Stimulated activated effector memory CD8-positive, alpha-beta T cell treated with anti-CD3 and anti-CD28 coated beads, Interleukin-12 subunit alpha, Interleukin-12 subunit beta, amount 100 ng/mL, for 72 hours (primary cell): ENCODE measurements at regions not wholly inside any gene's neighbourhood (a gene's known extent, or its start where the extent isn't known, plus 50 kb on each side); places are given as distances from the start of the nearest gene placed in this dataset.
"Not testable (repeated sequence)": the region's sequence is repeated elsewhere in the genome, so short reads cannot be mapped to it uniquely, and the experiment has no call there.

Experiments used
- ATAC-seq: fragments of 150-1000 bp; cut with Tn5 transposase; 2 replicates; pipeline ENCODE4 v1.10.0; 2021
- DNase-seq, 2 donors: peaks; one replicate each; pipeline ENCODE4 v3.0.0; 2021 to 2022; ENCODE audit warnings: low spot score in 2 of 2
- H3K27ac Mint-ChIP-seq: one replicate; pipeline ENCODE4 v1.8.0; 2022; ENCODE audit warnings: mild to moderate bottlenecking, mixed read lengths
- H3K36me3 Mint-ChIP-seq: one replicate; pipeline ENCODE4 v1.8.0; 2022; ENCODE audit warnings: mild to moderate bottlenecking, mixed read lengths
- H3K4me1 Mint-ChIP-seq: one replicate; pipeline ENCODE4 v1.8.0; 2022; ENCODE audit warnings: mixed read lengths
- H3K4me3 Mint-ChIP-seq: one replicate; pipeline ENCODE4 v1.8.0; 2022; ENCODE audit warnings: mild to moderate bottlenecking, mixed read lengths
- H3K9me3 Mint-ChIP-seq: one replicate; pipeline ENCODE4 v1.8.0; 2022; ENCODE audit warnings: mixed read lengths

DNA sequence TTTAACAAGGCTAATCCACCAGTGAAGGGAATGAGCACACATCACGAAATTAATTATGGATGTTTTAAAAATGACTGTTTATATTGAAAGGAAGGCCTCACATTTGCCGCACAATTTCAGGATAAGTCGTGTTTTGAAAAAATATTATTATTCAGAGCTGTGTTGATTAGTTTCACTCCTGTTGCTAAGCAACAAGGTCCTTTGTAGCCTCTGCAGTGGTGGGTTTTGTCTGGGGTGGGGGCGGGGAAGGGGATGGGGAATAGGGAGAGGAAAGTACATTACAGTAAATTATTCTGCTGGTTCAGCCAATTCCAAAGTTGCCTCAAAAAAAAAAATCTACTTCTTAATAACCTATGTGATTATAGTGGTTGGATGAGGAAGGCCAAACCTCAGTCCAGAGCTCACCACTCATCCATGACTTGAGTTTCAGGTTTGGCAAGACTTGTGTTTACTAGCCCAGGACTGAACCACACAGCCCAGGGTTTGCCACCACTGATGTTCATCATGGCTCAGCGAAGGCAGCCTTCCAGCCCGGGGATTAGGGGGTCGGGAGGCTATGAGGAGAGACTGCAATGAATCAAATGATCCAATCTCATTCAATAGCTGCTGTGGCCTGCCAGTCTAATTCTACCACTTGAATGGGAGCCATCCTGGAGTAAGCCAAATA lies 162.5 kb upstream of the ATP6AP2 start:
- H3K27ac Mint-ChIP-seq = no peak overlapping the region

DNA sequence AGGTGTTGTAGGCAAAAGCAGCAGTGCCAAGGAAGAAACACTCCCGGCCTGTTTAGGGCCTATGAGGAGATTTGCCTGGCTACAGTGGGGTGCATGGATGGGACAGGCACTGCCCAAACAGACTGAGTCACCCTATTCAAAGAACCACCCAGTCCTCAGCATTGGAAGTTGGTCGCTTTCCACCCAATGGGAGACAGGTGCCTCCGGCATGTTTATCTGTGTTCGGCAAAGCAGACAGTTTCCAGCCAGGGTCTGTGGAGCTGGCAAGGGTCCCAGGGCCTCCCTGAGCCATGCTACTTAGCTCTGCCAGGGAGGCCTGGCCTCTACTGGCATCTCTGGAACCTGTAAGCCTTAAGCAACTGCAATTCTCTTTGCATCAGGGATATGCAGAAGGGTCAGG lies 165.1 kb upstream of the ATP6AP2 start:
- ATAC-seq (no peak), DNase-seq (no peak)
- Mint-ChIP-seq H3K36me3 (no peaks in the 10 kb centered on the region), H3K9me3 (no peaks in the 10 kb centered on the region), H3K27ac (no peak overlapping the region), H3K4me3 (no peak overlapping the region), H3K4me1 (peaks cover 11% of the 10 kb centered on the region)

More for the DNA sequence above, 162.5 kb upstream of the ATP6AP2 start:
- Mint-ChIP-seq H3K9me3 (no peaks in the 10 kb centered on the region), H3K4me3 (no peak overlapping the region), H3K36me3 (no peaks in the 10 kb centered on the region), H3K4me1 (peaks cover 17% of the 10 kb centered on the region)
- no peak for DNase-seq
- peak; percentile 66 for ATAC-seq

DNA sequence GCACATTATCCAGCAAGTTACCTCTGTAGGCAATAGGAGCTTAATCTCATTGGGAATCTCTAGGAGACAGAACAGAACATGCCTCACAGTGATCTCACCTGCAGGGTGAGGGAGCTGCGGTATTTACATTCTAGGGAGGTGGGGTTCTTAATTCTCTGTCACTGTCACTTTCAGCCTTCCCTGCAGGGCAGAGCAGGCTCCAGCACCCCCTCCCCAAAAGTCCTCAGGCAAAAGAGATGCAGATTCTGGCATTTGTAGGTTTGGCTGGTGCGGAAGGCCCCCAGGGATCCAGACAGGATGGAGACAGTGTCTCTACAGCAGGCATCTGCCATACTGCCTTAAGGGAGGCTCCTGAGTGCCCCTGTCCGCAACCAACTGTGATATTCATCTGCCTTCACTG lies 166.4 kb upstream of the ATP6AP2 start:
- ATAC-seq (no peak), DNase-seq (no peak)
- H3K4me1 Mint-ChIP-seq = peaks cover 9% of the 10 kb centered on the region
- no peaks in the 10 kb centered on the region for H3K9me3 Mint-ChIP-seq
- no peak overlapping the region for H3K27ac Mint-ChIP-seq
- H3K4me3 Mint-ChIP-seq = no peak overlapping the region
- no peaks in the 10 kb centered on the region for H3K36me3 Mint-ChIP-seq

DNA sequence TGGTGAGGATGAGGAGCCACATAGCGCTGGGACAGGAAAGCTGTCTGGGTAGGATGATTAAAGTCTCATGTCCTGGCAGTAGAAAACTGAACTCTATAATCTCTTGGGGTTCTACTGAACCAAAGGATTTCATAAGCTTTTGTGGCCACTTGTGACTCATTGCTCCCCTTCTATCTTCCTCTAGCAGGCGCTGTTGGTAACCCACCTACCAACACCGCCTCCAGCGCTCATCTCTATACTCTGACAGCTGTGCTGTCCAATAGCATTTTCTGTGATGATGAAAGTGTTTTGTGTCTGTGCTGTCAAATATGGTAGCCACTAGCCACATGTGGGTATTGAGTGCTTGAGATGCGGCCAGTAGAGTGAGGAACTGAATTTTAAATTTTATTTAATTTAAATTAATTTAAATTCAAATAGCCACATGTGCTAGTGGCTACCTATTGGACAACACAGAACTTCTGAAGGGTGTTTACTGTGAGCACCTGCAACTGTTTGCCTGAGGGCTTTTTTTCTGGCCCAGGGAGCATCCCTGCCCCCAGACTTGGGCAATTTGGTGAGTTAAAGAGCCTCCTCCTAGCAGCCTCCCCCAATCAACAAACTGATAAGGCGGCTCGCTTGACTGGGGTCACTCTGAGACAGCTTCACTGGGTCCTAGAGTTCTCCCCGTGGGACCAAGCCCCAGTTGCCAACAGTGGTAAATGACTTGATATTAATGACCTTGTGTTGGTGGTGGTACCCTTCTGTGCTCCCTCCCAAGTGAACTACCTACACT lies 169.2 kb upstream of the ATP6AP2 start:
- H3K36me3 Mint-ChIP-seq = no peaks in the 10 kb centered on the region
- no peak overlapping the region for H3K27ac Mint-ChIP-seq
- no peak for DNase-seq
- H3K4me1 Mint-ChIP-seq = no peaks in the 10 kb centered on the region
- no peak overlapping the region for H3K4me3 Mint-ChIP-seq
- H3K9me3 Mint-ChIP-seq = peaks cover 3% of the 10 kb centered on the region
- peak; percentile 59 for ATAC-seq

DNA sequence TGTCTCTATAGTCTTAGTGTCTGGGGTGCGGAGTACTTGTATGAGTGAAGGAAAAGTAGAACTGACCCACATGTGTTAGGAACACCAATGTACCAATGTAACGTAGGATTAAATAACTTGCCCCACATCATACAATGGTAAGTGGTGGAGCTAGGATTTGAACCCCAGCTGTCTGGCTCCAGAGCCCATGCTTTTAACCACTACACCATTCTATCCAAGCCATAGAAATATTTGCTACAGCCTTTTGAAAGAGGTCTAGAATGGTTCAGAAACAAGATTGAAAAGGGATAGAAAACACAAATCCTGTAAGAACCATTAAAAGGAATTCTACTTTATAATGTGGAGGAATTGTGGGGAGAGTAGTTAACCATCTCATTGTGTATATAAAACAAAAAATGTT lies 169.9 kb upstream of the ATP6AP2 start:
- no peak for ATAC-seq
- Mint-ChIP-seq H3K4me1 (no peaks in the 10 kb centered on the region), H3K27ac (no peak overlapping the region), H3K9me3 (peaks cover 3% of the 10 kb centered on the region), H3K36me3 (no peaks in the 10 kb centered on the region), H3K4me3 (no peak overlapping the region)
- DNase-seq = no peak

DNA sequence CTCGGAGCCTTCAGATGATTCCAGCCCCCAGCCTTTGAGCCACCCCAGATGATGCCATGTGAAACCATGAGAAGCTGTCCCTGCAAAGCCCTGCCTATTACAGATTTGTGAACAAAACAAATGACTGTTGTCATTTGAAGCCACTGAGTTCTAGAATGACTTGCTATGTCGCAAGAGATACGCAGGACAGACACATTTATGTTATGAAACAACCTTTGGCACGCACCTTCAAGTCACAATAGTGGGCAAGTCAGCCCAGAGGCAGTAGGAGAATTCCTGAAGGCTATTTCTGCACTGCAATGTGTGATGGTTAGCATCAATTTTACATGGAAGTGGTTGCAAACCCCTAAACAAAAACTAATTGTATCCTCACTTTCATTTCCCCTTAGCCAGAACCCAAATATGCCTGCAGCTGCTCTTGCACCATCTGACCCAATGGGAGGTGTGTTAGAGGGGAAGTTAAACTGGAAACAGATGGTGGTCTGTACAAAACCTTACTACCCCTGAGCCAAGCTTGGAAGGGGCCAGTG lies 174.4 kb upstream of the ATP6AP2 start:
- H3K4me3 Mint-ChIP-seq = no peak overlapping the region
- H3K27ac Mint-ChIP-seq = no peak overlapping the region
- no peaks in the 10 kb centered on the region for H3K36me3 Mint-ChIP-seq
- peaks cover 3% of the 10 kb centered on the region for H3K9me3 Mint-ChIP-seq
- ATAC-seq = peak; percentile 62
- no peaks in the 10 kb centered on the region for H3K4me1 Mint-ChIP-seq
- DNase-seq = no peak

DNA sequence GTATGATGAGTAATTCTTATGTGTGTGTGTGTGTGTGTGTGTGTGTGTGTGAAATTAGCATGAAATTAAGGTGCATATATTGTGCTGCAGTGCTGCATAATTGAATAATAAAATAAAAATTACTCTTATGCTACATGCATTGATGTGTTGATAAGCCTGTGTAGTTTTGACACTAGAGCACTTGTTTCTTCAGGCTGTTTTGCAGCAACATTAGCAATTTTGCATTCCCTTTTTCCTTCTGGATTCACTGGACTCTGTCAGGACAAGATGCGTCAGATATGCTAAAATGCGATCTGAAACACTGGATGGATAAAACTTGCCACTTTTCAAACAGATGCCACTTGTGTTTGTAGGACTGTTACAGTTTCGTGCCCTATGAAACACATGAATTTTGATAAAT lies 175.4 kb upstream of the ATP6AP2 start:
- Mint-ChIP-seq H3K4me1 (no peaks in the 10 kb centered on the region), H3K27ac (no peak overlapping the region), H3K9me3 (peaks cover 3% of the 10 kb centered on the region), H3K4me3 (no peak overlapping the region), H3K36me3 (no peaks in the 10 kb centered on the region)
- DNase-seq = no peak
- no peak for ATAC-seq

DNA sequence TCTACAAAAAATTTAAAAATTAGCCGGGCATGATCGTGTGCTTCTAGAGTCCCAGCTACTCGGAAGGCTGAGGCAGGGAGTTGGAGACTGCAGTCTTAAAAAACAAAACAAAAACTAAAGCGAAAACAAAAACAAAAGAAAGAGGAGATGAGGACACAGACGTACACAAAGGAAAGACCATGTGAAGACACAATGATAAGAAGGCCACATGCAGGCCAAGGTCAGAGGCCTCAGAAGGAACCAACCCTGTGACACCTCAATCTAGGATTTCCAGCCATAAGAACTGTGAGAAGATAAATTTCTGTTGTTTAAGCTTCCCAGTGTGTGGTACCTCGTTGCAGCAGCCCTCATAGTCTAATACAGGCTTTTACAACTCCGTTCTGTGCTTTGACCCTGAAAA lies 177.0 kb upstream of the ATP6AP2 start:
- H3K4me1 Mint-ChIP-seq = no peaks in the 10 kb centered on the region
- H3K27ac Mint-ChIP-seq = no peak overlapping the region
- ATAC-seq = no peak
- no peak for DNase-seq
- no peak overlapping the region for H3K4me3 Mint-ChIP-seq
- peaks cover 3% of the 10 kb centered on the region for H3K9me3 Mint-ChIP-seq
- H3K36me3 Mint-ChIP-seq = no peaks in the 10 kb centered on the region

DNA sequence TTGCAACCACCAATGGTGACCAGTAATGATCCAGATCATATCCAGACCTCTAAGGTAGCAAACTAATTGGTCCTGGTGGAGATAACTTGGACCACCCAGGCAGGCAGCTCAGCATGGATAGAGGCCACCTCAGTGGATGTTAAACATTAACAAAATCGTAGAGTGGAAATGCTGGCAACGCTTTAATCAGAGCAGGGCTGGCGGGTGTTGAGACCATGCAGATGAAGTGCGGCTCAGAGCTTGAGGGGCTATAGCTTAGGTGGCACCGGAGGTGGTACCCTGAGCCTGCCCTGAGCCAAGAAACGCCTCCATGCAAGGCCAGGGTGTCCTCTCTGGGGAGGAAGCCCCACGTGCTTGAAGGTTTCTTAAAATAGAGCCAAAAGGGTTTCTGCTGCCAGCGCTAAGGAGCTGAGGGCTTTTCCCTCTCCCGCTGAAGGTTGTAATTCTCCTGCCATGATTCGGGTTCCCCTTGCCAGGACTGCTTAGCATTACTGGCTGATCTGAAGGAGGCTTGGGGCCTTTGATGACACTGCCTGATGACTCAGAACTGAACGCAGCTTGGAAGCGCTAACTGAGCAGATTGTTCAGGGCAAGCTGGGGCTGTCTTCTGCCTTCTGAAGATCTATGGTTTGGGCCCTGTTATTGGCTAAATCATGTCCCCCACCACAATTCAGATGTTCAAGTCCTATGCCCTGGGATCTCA lies 177.8 kb upstream of the ATP6AP2 start:
- no peak for DNase-seq
- H3K36me3 Mint-ChIP-seq = no peaks in the 10 kb centered on the region

DNA sequence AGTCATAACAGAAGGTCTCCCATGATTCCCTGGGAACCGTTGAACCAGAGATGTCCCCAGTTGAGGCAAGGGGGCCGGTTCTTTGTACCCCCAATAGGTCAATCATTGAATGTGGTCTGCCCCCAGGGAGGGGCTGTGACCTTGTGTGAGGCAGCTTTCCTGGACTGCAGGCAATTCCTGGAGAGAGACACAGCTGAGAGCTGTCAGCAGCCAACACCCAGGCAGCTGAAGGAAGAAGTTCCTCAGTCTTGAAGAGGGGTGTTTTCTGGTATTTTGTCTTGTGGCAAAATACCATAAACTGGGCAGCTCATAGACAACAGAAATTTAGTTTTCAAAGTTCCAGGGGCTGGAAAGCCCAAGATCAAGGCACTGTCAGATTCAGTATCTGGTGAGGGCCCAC lies 185.7 kb upstream of the ATP6AP2 start:
- ATAC-seq = no peak
- no peaks in the 10 kb centered on the region for H3K9me3 Mint-ChIP-seq
- H3K36me3 Mint-ChIP-seq = no peaks in the 10 kb centered on the region
- no peaks in the 10 kb centered on the region for H3K4me1 Mint-ChIP-seq
- H3K27ac Mint-ChIP-seq = no peak overlapping the region
- no peak overlapping the region for H3K4me3 Mint-ChIP-seq
- no peak for DNase-seq

More for the DNA sequence above, 177.8 kb upstream of the ATP6AP2 start:
- H3K4me1 Mint-ChIP-seq = no peaks in the 10 kb centered on the region
- peak; percentile 66 for ATAC-seq
- peaks cover under 1% of the 10 kb centered on the region for H3K9me3 Mint-ChIP-seq
- no peak overlapping the region for H3K4me3 Mint-ChIP-seq
- no peak overlapping the region for H3K27ac Mint-ChIP-seq

DNA sequence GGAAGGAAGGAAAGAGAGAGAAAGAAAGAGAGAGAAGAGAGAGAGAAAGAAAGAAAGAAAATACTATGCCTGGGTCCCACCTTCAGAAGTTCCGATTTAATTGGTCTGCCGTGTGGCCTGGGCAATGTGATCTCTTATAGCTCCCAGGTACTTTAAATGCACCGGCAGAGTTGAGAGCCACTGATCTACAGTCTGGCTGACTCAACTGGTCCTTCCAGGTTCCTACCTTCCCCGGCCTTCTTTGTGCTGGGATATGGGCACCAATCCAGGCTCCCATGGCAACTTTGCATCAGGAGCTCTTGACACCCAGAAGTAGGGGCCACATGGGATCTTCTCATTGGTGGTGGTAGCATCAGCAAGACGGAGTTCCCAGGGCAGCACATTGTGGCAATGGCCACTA lies 186.5 kb upstream of the ATP6AP2 start:
- H3K4me1 Mint-ChIP-seq = no peaks in the 10 kb centered on the region
- no peaks in the 10 kb centered on the region for H3K36me3 Mint-ChIP-seq
- ATAC-seq (no peak), DNase-seq (no peak)
- no peaks in the 10 kb centered on the region for H3K9me3 Mint-ChIP-seq
- H3K27ac Mint-ChIP-seq = no peak overlapping the region
- no peak overlapping the region for H3K4me3 Mint-ChIP-seq

DNA sequence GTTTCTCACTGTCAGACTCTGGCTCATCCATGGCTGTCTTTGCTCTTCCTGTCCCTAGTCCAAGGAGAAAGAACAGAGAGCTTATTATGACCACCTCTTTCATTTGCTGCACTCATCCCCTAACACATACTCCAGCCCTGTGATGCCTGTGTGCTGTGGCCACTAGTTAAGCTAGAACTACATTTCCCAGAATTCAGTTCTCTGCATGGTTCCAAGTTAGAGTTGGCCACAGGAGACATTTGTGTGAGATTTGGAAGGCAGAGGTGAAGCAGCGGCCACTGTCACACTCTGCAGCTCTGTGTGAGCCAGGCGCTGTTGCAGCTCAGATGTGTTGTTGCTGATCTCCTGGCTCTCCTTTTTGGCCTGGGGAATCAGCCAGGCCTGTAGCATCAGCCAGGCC lies 188.2 kb upstream of the ATP6AP2 start:
- ATAC-seq (no peak), DNase-seq (no peak)
- Mint-ChIP-seq H3K4me1 (no peaks in the 10 kb centered on the region), H3K9me3 (no peaks in the 10 kb centered on the region), H3K36me3 (no peaks in the 10 kb centered on the region), H3K4me3 (no peak overlapping the region), H3K27ac (no peak overlapping the region)

DNA sequence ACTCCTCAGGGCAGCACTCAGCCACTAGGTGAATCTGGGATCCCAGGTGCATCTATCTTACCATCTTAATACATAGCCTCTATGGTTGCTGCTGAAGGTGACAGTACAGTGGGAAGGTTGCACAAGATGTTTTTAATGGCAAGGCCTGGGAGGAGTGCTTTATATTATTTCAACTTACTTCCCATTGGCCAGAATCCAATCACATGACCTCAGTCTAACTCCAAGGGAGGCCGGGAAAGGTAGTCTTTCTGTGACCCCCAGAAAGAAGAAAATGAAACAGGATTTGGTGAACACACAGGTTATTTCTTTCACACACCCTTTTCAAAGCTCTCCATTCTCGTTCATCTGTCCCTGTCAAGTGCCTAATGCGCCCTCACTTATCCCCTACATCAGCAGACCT lies 189.1 kb upstream of the ATP6AP2 start:
- H3K4me1 Mint-ChIP-seq = no peaks in the 10 kb centered on the region
- ATAC-seq (no peak), DNase-seq (no peak)
- H3K36me3 Mint-ChIP-seq = no peaks in the 10 kb centered on the region
- H3K9me3 Mint-ChIP-seq = no peaks in the 10 kb centered on the region
- no peak overlapping the region for H3K27ac Mint-ChIP-seq
- no peak overlapping the region for H3K4me3 Mint-ChIP-seq

DNA sequence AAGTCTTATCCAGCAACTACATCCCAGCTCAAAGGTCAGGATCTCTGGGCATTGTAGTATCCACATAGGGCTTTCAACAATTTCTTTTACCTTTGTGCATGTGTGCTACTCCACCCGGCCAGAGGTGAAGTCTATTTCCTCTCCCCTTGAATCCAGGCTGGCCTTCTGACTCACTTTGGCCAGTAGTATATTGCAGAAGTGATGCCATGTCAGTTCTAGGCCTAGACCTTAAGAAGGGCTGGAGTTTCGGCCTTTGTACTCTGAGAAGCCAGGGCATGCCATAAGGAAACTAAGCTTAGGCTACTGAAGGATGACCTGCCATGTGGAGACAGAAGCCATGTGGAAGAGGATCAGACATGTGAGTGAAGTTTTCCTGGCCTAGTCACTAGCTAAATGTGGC lies 191.2 kb upstream of the ATP6AP2 start:
- no peak overlapping the region for H3K4me3 Mint-ChIP-seq
- no peak for ATAC-seq
- no peak overlapping the region for H3K27ac Mint-ChIP-seq
- H3K9me3 Mint-ChIP-seq = no peaks in the 10 kb centered on the region
- DNase-seq = no peak
- no peaks in the 10 kb centered on the region for H3K4me1 Mint-ChIP-seq
- no peaks in the 10 kb centered on the region for H3K36me3 Mint-ChIP-seq

DNA sequence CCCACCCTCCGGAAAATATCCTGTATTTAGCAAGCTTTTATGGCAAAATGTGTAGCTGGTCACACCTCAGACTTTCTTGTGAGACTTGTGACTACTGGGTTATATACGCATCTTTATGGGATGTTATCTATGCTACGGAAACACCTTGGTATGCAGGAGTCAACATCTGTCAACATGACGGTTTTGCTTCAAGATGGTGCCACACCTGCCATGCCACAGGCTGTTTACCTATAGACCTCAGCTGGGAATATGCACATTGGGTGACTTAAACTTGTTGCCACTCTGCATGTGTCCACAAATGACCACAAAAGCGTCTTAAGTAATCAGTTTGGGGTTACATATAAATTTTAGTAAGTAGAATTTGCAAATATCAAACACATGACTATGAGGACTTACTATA lies 192.3 kb upstream of the ATP6AP2 start:
- no peaks in the 10 kb centered on the region for H3K36me3 Mint-ChIP-seq
- no peak overlapping the region for H3K27ac Mint-ChIP-seq
- H3K9me3 Mint-ChIP-seq = no peaks in the 10 kb centered on the region
- DNase-seq (no peak), ATAC-seq (no peak)
- H3K4me1 Mint-ChIP-seq = no peaks in the 10 kb centered on the region
- H3K4me3 Mint-ChIP-seq = no peak overlapping the region

DNA sequence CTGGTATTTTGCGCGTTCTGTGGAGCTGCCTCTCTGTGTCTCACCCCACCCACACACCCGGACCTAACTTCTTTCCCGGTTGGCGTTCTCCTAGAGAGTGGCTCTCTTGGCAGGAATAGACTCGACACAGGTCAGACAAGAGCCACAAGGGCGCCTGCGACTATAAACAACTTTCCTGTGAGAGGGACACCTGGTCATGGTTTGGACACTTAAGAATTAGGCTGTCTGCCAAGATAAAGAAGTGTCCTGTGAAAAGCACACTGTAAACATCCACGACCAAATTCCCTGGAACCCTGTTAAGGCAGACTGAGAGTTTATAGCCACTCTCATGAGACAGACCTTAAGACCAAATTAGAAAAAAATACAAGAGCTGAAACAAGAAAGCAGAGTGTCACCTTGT lies 192.9 kb upstream of the ATP6AP2 start:
- not testable (repeated sequence) for H3K36me3 Mint-ChIP-seq, ATAC-seq

More for the DNA sequence above, 192.9 kb upstream of the ATP6AP2 start:
- H3K4me3 Mint-ChIP-seq, H3K27ac Mint-ChIP-seq, H3K9me3 Mint-ChIP-seq, H3K4me1 Mint-ChIP-seq, DNase-seq: not testable (repeated sequence)
